NCI-H2227 treated with DMSO at 0.1 percent for 48 hours (cell line): ENCODE measurements at regions not wholly inside any gene's neighbourhood (a gene's known extent, or its start where the extent isn't known, plus 50 kb on each side); places are given as distances from the start of the nearest gene placed in this dataset.
"Not testable (repeated sequence)": the region's sequence is repeated elsewhere in the genome, so short reads cannot be mapped to it uniquely, and the experiment has no call there.

Experiments used
- DNase-seq: peaks from one replicate; lab custom pipeline; 2025; lab: John Stamatoyannopoulos, UW

DNA sequence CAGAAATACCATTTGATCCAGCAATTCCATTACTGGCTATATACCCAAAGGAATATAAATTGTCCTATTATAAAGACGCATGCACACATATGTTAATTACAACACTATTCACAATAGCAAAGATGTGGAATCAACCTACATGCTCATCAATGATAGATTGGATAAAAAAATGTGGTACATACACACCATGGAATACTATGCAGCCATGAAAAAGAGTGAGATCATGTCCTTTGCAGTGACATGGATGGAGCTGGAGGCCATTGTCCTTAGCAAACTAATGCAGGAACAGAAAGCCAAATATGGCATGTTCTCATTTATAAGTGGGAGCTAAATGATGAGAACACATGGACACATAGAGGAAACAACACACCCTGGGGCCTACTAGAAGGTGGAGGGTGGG, 78.3 kb upstream of the EED start:
- DNase-seq, result not testable (repeated sequence)

DNA sequence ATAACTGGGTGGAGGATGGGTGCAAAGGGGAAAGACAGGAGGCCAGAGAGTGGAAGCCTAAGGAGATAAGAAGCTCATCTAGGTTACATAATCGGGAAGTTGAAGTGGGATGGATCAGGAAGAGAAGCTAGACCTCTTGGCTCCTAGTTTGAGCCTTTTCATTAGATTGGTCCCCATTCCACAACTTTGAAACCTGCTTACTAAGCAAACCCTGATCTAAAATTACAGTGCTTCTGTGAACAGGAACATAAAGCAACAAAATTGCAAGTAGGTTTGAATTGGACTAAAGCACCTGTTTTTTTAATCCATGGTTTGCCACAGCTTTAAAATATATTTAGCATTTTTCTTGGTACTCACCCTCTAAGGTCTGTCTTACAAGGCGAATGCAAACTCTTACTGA, 80.4 kb upstream of the EED start:
- DNase-seq, result no peak

DNA sequence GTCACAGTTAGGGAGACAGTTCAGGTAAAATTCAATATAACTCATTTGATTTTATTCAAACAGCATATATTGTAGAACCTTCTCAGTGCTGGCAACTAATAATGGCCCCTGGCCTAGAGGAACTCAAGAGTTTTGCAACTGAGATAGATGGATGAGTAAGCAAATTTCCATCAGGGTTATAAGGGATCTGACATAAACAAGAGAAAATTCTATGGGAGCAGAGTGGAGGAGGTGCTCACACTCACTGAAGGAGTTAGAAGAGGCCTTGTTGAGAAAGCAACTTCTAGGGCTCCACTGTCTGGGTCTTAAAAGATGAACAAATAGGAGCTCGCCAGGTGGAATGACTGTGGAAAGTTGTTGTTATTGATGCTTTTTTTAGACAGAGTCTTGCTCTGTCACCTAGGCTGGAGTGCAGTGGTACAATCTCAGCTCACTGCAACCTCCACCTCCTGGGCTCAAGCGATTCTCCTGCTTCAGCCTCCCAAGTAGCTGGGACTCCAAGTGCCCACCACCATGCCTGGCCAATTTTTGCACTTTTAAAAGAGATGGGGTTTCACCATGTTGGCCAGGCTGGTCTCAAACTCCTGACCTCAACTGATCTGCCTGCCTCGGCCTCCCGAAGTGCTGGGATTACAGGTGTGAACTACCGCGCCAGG, 81.2 kb upstream of the EED start:
- DNase-seq, result not testable (repeated sequence)

DNA sequence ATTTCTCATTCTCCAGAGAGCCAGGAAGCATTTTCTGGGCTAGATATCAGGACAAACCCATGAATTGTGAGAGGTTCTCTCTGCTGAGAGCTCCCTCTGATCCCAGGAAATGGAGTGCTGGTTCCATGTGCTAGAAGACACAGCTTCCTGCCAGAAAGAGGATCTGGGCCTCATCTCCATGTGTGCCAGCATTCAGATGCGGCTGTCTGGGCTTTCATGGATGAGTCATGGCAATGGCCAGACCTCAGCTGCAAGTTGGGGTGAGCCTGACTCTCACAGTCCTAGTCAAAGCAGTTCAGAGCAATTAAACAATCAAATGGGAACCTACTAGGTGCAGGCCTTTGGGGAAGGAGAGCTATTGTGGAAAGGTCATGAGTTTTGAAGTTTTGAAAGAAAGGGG, 82.3 kb upstream of the EED start:
- DNase-seq, result no peak

DNA sequence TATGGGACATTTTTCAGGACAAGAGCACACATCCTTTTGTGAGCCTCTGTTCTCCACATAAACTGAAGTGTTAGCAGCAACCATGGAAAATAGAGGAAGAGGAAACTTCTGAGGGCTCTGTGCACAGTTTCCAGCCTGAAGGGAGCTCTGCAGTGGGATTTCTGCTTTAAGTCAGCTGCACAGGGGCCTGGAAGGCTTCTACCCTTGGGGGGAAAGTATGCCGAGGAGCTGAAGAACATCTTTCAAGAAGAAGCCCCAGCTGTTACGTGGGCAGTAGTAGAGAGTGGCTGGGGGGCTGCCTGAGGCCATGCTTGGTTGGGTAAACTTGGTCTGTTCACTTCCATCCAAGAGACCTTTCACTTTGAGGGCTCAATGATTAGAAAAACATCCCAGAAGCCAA, 82.7 kb upstream of the EED start:
- no peak for DNase-seq

DNA sequence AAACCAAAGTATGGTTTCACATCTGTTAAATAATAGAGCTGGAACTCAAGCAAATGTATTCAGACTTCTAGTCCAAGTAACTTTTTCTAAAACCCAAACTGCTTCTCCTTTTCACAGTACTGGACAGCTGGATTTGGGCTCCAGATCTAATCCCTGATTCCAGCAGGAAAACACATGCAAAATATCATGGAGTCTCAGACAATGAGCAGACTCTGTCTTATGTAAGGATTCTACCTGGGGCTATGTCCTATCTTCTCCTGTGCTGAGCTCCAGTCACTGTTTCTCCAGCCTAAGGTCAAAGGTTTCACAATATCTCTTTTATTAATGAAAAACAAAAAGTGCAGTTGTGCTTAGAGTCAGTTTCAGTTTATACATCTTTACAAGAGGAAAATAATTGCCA, 83.2 kb upstream of the EED start:
- no peak for DNase-seq

DNA sequence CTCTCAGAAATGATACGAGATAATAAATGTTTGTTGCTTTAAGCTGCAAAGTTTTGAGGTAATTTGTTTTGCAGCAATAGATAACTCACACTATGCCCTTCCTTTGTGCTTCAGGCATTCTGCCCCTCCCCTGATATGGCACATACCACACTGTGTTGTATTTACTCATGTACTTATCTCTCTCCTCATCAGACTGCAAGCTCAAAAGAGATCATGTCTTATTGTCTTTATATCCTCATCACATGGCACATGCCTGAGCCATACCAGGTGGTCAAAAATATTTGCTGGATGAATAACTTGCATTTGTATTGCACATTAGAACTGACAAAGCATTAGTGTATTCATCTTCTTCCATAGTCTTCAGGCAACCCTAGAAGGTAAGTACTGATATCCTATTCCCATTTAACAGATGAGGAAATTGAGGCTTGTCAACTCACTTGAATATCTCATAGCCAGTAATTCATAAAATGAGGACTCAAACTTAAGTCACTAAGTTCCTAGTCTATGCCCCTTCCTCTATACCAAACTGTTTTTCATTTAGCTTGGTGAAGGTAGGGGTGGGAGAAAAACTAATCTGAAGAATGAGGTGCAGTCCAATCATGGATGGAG, 83.9 kb upstream of the EED start:
- no peak for DNase-seq

DNA sequence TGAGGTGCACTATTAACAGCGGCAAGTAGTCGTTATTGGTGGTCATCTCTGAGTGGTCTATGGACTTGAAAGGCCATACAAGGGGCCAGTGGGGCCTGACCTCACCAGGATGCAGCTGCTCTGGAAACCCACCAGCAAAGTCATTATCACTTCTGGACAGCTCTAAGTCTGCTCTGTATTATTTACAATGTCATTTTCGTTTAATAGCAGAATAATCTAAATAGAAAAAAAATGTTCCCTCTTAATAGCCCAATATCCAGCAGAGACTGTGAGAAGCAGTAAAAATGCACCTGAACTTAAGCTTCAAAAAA, 85.0 kb upstream of the EED start:
- DNase-seq, result no peak

DNA sequence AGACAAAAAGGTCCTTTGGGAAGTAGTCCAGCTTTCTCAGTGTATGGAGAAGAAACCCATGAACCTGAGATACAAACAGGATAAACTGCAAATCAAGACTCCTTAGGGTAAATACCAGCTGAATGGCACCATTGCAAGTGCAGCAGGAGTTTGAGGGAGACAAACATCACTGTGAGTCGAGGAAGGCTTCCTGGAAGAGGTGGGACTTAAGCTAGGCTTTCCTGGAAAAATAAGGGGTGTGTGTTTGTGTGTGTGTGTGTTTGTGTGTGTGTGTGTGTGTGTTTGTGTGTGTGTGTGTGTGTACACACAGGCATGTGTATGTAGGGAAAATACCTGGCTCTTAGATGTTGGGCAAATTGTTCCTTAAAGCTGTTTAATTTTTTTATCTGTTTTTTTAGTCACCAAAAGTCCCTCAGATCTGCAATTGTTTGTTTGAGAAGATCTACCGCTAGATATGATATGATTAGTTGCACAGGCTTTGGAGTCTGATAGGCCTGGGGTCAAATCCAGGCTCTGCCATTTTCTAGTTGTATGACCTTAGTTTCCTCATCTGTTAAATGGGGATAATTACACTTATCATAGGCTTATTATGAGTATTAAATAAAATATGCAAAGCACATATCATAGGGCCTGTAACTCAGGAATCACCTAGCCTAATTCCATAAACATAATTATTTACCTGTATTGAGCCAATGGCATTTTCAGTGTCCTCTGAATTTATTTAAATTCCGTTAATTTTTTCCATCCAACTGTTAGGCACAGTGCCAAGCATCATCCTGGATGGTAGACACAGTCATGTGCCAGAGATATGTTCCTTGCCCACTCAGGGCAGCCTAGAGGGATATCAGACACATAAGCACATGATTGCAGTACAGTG, 85.6 kb upstream of the EED start:
- no peak for DNase-seq

DNA sequence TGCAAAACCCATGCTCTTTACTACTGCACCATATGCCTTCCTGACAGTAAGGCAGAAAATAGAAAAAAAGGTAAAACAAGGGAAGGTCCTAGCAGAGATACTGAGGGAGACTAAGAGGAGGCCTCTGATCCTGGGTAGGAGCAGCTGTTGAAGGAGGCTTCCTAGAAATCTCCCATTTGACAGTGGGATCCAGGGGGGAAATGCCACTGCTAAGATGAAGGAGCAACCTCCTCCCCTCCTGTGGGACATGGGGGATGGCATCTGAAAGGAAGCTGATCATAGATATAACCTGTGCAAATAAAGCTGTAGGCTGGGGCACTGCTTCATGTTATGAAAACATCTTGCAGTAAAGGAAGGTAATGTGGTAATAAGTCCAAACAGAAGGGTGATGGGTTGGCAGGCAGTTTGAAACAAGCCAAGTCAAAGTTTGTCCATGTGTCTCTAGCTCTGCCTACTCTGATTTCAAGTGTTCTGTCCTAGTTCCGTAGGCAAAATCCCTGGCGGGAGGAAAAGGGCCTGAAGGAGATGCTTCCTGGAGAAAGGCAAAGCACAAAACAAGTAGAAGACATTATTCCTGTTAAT, 86.7 kb upstream of the EED start:
- no peak for DNase-seq

DNA sequence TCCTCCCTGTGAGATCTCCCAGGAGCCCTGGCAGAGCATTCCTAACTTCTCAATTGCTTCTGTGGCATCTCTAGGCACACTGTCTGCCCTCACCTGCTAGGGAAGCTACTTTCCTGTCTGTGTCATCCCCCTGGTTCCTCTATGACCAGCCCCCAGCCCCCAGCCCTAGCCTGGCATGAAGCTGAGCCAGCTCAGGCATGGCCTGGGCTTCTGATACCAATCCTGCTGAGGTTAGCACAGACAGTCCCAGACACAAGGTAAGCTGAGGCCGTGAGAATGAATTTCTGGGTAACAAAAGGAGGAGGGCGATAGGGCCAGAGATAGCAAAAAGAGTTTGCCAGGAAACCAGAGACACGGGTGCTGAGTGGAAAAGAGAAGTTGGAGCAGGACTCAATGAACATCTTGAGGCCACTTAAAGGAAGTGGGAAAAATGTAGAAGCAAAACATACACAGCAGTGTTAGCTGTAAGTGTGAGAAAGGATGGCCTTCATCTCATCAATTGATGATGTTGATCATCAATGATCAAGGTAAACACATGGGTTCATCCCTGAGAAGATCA, 87.6 kb upstream of the PICALM start:
- no peak for DNase-seq

DNA sequence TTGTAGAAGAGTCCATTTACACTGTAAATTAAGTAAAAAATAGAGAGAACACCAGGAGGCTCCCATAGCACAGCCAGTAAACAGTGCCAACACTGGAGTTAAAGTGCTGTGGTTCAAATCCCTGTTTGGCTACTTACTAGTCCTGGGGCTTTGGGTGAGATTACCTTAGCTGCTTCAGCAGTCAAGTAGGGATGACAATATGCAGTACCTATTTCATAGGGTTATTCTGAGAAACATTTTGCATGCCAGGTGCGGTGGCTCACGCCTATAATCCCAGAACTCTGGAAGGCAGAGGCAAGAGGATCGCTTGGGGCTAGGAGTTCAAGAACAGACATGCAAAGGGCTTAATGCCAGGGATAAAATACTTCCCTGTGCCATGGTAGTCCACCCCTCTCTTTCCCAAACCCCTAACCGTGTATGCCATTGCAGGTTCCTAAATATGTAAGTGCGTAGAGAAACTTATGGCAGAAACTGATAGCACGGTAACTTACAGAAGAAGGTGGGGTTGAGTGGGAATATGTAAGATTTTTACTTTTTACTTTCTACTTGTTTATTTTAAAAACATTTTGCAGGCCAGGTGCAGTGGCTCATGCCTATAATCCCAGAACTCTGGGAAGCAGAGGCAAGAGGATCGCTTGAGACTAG, 86.4 kb upstream of the PICALM start:
- DNase-seq, result no peak

DNA sequence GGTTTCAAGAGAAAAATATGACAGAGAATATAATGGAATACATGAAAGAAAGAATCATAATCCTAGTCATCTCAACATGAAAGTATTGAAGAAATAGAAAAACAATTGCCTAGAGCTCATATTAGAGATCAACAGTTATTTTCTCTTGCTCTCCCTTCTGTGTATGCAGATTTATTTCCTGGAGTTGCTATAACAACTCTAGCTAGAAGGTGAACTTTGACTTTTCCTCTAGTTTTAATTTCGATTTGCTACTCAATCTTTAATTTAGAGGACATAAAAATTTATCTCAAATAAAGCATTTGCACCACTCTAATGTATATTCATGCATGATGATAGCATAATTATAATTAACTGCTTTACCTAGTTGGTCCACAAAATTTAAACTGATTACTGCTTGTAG, 84.6 kb upstream of the PICALM start:
- no peak for DNase-seq

DNA sequence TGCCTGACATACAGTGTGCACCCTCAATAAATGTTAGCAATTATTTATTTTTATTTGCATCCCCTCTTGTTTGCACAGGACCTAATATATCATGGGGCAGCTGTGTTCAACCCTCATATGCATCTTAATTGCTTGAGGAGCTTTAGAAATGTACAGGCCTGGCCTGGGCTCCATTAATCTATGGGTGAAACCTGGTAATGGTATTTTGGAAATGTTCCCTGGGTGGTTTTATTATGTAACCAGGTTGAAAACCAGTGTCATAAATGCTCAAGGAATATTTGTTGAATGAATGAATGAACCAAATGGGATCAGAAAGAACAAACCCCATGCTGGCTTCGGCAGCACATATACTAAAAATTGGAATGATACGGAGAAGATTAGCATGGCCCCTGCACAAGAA, 84.0 kb upstream of the PICALM start:
- no peak for DNase-seq

DNA sequence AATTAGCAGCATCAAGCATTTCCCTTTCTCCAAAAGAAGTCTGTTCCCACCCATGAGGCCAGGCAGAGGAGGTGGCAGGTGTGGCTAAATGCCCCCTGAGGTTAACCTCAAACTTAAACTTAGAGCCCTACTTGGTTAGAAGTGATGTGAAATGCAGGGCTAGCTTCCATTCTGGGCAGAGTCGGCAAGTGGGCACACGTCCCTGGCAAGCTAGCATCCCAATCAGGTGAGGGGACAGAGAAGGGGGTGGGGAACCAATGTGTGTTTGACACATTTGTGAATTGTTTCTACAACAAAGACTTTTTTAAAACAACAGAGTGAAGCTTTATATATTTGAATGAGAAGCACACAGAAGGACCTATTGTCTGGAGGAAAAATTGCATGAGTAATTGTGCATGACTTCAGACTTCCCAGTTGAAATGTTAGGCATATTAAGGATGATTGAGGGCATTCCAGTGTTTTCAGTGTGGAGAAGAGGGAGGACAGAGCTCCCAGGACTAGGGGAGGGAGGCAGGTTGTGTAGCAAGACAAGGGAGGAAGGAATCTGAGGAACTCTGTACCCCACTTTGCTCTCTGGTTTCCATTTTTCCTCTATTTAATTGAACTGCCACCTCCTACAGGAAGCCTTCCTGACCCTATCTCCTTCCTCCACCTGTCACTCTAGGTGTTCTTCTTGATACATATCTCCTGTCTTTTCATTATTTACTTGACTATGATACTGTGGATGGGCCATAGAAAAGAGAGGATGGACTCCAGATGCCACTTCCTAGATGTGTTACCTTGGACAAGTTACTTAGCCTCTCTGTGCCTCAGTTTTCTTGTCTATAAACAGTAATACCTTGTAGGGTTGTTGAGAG, 83.3 kb upstream of the PICALM start:
- no peak for DNase-seq

DNA sequence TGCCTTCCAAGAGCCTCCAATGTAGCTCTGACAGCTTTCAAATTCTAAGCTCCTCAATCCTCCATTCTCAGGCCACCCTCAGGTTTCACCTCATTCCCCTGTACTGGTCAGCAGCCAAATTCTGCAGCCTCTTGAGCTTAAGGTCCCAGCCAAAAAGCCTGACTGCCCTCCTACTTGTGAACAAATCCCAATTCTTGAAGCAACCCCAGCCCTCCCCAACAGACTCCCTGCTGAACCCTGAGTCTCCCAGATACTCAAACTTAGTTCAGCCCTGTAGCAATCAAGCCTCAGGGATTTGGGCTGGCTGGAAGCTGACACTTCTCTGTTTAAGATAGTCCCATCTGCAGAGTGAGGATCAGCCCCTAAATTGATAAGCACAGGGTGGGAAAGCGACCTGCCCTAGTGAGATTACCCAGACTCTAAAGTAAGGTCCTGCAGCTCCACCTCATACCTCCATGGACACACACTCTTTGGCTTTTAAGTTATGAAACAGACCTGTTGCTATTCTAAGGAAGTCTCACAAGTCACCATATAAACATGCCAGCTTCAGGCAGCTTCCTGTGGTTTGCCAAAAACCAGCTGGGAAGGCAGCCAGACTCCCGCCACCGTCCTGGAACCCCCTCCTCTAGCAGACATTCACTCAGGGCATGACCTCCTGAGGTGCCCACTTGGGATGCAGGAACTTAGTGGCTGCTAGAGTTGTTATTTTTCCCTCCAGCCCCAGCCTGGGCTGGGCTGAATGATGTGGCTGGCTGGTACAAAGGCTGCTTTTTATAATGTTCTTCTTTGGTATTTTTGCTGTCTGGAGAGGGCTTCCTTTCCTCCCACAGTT, 82.5 kb upstream of the PICALM start:
- DNase-seq, result no peak

DNA sequence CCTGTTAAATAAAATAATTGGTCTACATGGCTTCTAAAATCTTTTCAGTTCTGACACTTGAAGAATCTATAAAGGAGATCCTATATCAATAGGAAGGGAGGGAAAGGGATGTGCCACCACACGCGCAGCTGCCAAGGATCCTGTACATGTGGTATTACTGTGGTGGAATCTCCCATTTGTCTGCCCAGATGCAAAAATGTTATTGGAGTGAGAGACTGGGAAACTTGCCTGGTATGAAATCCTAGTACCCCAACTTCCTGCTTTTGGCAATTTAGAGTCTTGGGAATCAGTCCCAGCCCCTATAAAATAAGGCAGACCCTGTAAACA, 81.9 kb upstream of the PICALM start:
- DNase-seq, result no peak

DNA sequence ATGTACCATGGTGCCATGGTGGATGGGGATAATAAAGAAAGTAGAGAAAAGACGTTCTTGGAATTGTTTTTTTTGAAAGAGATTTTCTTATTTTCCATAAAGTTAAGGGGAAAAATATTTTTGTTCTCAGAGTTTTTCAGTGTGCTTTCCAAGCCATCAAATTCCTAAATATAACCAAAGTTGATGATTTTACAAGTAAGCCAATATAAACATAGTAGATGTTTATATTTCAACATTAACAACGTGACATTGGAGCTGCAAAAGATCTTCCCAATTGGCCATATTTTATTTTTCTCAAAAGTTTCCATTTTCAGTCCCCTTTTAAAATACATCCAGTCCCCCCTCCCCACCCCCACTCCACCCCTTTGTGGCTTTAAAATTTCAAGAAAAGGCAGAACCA, 80.9 kb upstream of the PICALM start:
- DNase-seq, result no peak

DNA sequence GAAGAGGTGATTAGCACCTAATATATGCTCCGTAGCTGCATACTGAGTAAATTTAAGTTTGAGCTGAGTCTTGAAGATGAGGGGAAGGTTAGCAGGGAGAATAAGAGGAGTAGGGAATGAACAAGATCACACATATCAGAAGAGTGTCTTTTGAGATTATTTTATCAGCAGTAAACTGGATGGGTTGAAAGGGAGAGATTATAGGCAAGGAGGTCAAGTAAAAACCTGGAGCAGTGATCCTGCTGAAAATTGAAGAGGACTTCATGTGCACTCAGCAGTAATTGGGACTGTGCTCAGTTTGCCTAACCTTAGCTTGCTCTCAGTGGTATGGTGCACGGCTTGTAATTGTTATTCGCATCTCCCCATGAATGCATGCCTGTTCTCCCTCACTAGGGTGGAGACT, 79.5 kb upstream of the PICALM start:
- peak; percentile 23 for DNase-seq

DNA sequence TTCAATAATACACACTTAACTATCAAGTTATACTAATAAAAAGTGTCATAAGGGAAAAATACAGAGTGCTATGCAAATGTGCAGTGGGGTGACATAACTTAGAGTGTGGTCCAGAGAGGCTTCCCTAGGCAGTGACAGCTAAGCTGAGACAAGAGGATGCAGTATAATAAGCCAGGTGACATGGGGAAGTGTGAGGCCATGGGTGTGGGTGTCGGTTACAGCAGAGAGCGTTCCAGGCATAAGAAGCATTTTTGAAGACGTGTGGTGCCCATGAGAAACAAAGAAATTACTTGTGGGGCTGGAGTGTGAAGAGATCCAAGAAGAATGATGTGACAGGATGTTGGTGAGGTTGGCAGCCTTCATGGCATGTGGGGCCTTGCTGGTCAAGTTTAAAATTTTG, 78.1 kb upstream of the PICALM start:
- no peak for DNase-seq
